ENCODE measurements at regions not wholly inside any gene's neighbourhood (a gene's known extent, or its start where the extent isn't known, plus 50 kb on each side); places are given as distances from the start of the nearest gene placed in this dataset.

DNA sequence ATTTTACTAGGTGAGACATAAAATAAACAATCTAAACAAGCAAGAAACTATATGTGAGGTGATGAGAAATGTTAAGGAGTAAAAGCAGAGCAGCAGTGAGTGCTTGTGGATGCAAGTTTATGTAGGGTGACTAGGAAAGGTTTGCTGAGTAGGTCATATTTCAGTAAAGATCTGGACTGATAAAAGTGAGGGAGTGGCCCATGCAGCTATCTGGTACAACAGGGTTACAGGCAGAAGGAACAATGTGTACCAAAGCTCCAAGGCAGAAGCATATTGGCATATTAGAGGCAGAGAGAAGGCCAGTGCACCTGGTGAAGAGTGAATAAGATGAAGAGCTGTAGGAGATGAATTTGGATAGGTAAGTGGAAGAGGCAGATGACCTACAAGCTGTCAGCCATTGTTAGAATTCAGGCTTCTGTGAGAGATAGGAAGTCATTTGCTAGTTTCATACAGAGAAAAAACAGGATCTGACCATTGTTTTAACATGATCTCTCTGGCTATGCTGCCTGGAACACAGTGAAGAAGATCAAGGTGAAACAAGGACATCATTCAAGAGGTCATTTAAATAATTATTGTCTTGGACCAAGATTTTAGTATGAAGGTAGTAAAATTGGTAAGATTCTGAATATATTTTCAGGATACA lies 274.6 kb downstream of the ANKRD50 start:
- intact Hi-C loops (cut with DNase I) = no loop called here
- Histone ChIP-seq H3K4me3 (no peak overlapping the region), H3K36me3 (no peaks in the 10 kb centered on the region), H3K27me3 (no peaks in the 10 kb centered on the region), H3K27ac (peak overlapping the region in 1 of 10 donors; percentile 15), H3K4me1 (peaks cover 0 to 9% (median 0%) of the 10 kb centered on the region in 9 donors), H3K9me3 (peaks cover 0 to 12% (median 0%) of the 10 kb centered on the region in 11 donors)
- no peak for DNase-seq
- TF ChIP-seq, protein P1, sequence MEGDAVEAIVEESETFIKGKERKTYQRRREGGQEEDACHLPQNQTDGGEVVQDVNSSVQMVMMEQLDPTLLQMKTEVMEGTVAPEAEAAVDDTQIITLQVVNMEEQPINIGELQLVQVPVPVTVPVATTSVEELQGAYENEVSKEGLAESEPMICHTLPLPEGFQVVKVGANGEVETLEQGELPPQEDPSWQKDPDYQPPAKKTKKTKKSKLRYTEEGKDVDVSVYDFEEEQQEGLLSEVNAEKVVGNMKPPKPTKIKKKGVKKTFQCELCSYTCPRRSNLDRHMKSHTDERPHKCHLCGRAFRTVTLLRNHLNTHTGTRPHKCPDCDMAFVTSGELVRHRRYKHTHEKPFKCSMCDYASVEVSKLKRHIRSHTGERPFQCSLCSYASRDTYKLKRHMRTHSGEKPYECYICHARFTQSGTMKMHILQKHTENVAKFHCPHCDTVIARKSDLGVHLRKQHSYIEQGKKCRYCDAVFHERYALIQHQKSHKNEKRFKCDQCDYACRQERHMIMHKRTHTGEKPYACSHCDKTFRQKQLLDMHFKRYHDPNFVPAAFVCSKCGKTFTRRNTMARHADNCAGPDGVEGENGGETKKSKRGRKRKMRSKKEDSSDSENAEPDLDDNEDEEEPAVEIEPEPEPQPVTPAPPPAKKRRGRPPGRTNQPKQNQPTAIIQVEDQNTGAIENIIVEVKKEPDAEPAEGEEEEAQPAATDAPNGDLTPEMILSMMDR (IDR thresholded peaks at IDR 0.05) = no peak
- ATAC-seq = peak in 1 of 8 donors; percentile 35

GRCh38 chr4:124445071-124445470 lies 267.5 kb downstream of the ANKRD50 start:
- H3K27me3 ChIP-seq = no peaks in the 10 kb centered on the region
- H3K36me3 ChIP-seq = no peaks in the 10 kb centered on the region
- no peak for DNase-seq
- no peak for ATAC-seq
- H3K9me3 ChIP-seq = peaks cover 0 to 36% (median 8%) of the 10 kb centered on the region in 11 donors
- no peak overlapping the region for H3K27ac ChIP-seq
- TF ChIP-seq, protein P1 (IDR thresholded peaks at IDR 0.05) = no peak
- H3K4me3 ChIP-seq = no peak overlapping the region
- H3K4me1 ChIP-seq = no peaks in the 10 kb centered on the region
- WGBS, 2 donors = 94 to 99% methylated on average over 5 of the region's 5 CpGs
- intact Hi-C loops (cut with DNase I) = no loop called here

DNA sequence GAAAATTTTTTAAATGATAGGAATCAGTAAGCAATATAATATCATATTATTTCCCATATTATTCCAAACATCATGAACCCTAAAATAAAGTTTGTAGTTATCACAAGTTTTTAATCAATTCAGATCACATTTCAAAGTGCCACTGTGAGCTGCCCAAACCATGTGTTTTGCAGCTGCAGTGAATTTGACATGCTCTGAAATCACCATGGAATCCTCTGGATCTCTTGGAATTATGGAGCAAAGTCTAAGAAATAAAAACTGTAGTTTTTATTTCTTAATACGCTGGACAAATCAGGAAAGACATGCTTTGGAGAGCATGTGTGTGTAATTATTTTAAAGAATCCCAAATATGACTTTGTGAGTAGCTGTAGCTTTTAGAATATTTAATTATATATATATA lies 262.7 kb downstream of the ANKRD50 start:
- ATAC-seq = no peak
- Histone ChIP-seq H3K4me3 (no peak overlapping the region), H3K27me3 (no peaks in the 10 kb centered on the region), H3K27ac (no peak overlapping the region), H3K9me3 (peaks cover 0 to 15% (median 0%) of the 10 kb centered on the region in 11 donors), H3K36me3 (no peaks in the 10 kb centered on the region), H3K4me1 (no peaks in the 10 kb centered on the region)
- WGBS, 2 donors = 97 to 98% methylated on average over 1 of the region's 1 CpG
- TF ChIP-seq, protein P1 (IDR thresholded peaks at IDR 0.05) = no peak
- intact Hi-C loops (cut with DNase I) = no loop called here
- DNase-seq = no peak

DNA sequence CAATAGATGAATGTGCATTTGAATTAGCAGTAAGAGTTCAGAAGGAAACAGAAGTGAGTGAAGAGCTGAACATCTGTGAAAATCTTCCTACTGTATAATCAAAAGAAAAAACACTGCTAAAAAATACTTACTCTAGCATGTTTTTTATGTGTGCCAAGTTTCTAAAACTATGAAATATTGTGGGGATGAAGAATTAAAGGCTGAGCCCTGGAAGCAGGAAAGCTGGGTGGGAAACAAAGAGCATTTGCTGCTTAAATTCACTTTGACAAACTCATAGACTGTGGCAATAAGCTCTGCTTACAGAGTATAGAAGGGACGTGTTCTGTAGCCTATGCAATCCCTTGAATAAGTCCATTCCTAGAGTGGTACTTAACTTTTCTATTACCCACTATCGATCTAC lies 261.7 kb downstream of the ANKRD50 start:
- Histone ChIP-seq H3K27ac (no peak overlapping the region), H3K9me3 (peaks cover 0 to 7% (median 0%) of the 10 kb centered on the region in 11 donors), H3K27me3 (no peaks in the 10 kb centered on the region), H3K4me1 (no peaks in the 10 kb centered on the region), H3K36me3 (no peaks in the 10 kb centered on the region), H3K4me3 (no peak overlapping the region)
- no peak for ATAC-seq
- TF ChIP-seq, protein P1 (IDR thresholded peaks at IDR 0.05) = no peak
- 85 to 90% methylated on average over 2 of the region's 2 CpGs for WGBS, 2 donors
- intact Hi-C loops (cut with DNase I) = no loop called here
- DNase-seq = no peak
